ENCODE measurements at regions not wholly inside any gene's neighbourhood (a gene's known extent, or its start where the extent isn't known, plus 50 kb on each side); places are given as distances from the start of the nearest gene placed in this dataset.

DNA sequence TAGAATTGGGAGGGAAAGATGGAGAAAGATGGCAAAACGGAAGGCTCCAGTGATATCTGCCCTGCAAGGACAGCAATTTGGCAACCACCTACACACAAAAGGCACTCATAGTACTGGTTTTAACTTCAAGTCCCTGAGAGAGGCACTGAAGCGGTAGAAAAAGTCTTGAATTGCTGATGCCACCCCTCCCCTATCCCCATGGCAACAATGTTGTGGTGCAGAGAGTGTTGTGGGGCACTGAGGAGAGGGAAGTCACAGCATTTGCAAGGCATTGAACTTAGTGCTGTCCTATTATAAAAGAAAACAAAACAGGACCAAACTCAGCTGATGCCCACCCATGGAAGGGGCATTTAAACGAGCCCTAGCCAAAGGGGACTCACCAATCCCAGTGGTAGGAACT lies 343.7 kb downstream of the HAO1 start:
- H3K27ac ChIP-seq (ENCODE audit: low read depth, low read length), result no peak overlapping the region
- CTCF ChIA-PET, result interaction anchor here (0.7 kb wide), 1 partner anchor 11 kb away, joined by 8 read pairs; no protein-coding TSS in a partner anchor
- H3K27me3 ChIP-seq (ENCODE audit: control insufficient read depth, insufficient read depth, low read length), result no peaks in the 10 kb centered on the region
- POLR2A ChIA-PET, result no interaction called here
- TF ChIP-seq, protein P1, sequence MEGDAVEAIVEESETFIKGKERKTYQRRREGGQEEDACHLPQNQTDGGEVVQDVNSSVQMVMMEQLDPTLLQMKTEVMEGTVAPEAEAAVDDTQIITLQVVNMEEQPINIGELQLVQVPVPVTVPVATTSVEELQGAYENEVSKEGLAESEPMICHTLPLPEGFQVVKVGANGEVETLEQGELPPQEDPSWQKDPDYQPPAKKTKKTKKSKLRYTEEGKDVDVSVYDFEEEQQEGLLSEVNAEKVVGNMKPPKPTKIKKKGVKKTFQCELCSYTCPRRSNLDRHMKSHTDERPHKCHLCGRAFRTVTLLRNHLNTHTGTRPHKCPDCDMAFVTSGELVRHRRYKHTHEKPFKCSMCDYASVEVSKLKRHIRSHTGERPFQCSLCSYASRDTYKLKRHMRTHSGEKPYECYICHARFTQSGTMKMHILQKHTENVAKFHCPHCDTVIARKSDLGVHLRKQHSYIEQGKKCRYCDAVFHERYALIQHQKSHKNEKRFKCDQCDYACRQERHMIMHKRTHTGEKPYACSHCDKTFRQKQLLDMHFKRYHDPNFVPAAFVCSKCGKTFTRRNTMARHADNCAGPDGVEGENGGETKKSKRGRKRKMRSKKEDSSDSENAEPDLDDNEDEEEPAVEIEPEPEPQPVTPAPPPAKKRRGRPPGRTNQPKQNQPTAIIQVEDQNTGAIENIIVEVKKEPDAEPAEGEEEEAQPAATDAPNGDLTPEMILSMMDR (IDR thresholded peaks at IDR 0.05; ENCODE audit: low read depth, low read length), result no peak
- H3K4me3 ChIP-seq (ENCODE audit: low read depth, low read length), result no peak overlapping the region
- peaks cover 3% of the 10 kb centered on the region; the same call in 1 of the 2 replicates for H3K9me3 ChIP-seq (ENCODE audit: control insufficient read depth, insufficient read depth, low read length)
- no peak for DNase-seq (ENCODE audit: low read depth, low spot score)

DNA sequence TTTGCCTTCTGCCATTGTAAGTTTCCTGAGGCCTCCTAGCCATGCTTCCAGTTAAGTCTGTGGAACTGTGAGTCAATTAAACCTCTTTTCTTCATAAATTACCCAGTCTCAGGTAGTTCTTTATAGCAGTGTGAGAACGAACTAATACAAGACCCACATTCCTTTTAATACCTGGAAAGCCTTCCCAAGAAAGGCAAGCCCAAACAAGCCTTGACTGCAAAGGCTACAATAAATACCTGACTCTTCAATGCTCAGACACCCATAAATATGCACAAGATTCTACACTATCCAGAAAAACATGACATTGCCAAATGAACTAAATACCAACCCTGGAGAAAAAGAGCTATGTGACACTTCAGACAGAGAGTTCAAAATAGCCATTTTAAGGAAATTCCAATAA lies 338.8 kb downstream of the HAO1 start:
- CTCF ChIA-PET, result no interaction called here
- POLR2A ChIA-PET, result no interaction called here
- TF ChIP-seq, protein P1 (IDR thresholded peaks at IDR 0.05; ENCODE audit: low read depth, low read length), result no peak

GRCh38 chr20:7606941-7607340 lies 333.3 kb downstream of the HAO1 start:
- ChIA-PET CTCF (no interaction called here), POLR2A (no interaction called here)
- Histone ChIP-seq H3K27me3 (ENCODE audit: control insufficient read depth, insufficient read depth, low read length) (no peaks in the 10 kb centered on the region), H3K4me3 (ENCODE audit: low read depth, low read length) (no peak overlapping the region), H3K9me3 (ENCODE audit: control insufficient read depth, insufficient read depth, low read length) (no peaks in the 10 kb centered on the region), H3K27ac (ENCODE audit: low read depth, low read length) (no peak overlapping the region)
- DNase-seq (ENCODE audit: low read depth, low spot score), result no peak
- TF ChIP-seq, protein P1 (IDR thresholded peaks at IDR 0.05; ENCODE audit: low read depth, low read length), result no peak

More for the DNA sequence above, 338.8 kb downstream of the HAO1 start:
- no peak overlapping the region for H3K4me3 ChIP-seq (ENCODE audit: low read depth, low read length)
- no peak for DNase-seq (ENCODE audit: low read depth, low spot score)
- H3K9me3 ChIP-seq (ENCODE audit: control insufficient read depth, insufficient read depth, low read length), result peaks cover 3% of the 10 kb centered on the region; the same call in 1 of the 2 replicates
- H3K27ac ChIP-seq (ENCODE audit: low read depth, low read length), result no peak overlapping the region
- H3K27me3 ChIP-seq (ENCODE audit: control insufficient read depth, insufficient read depth, low read length), result no peaks in the 10 kb centered on the region

DNA sequence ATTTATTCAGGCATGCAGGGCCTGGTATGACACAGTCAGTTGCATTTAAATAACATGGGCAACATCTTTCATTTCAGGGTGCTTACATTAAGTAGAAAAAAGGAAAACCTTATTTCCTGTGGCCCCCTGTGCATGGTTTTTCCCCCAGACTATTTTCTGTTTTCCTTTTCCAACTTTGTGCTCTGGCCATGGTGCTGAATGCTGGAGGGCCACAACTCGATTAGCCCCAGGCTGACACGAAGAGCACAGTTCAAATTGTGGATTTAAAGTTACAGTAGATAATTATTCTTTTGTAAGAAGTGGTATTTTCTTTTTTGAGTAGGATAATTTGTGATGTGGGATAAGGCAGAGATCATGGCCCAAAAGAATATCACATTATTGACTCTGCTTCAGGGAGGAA lies 332.0 kb downstream of the HAO1 start:
- ChIA-PET CTCF (no interaction called here), POLR2A (no interaction called here)
- TF ChIP-seq, protein P1 (IDR thresholded peaks at IDR 0.05; ENCODE audit: low read depth, low read length), result no peak

DNA sequence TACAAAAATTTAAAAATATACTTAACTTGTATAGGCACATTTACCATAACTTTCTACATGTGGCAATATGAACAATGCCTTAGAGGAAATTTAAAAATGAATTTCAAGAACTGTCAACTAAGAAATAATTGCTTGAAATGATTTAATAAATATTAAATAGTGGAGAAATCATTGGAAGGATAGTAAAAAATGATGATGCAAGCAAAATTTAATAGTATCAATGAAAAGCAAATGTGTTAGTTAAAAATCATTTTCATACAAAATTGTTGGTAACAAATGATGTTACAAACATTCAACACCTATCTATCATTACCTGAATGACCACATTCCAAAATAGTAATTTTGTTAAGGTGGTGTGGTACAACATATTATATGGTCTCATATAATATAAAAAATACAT lies 331.0 kb downstream of the HAO1 start:
- no peak for DNase-seq (ENCODE audit: low read depth, low spot score)
- no peaks in the 10 kb centered on the region for H3K9me3 ChIP-seq (ENCODE audit: control insufficient read depth, insufficient read depth, low read length)
- ChIA-PET POLR2A (no interaction called here), CTCF (no interaction called here)
- no peak overlapping the region for H3K4me3 ChIP-seq (ENCODE audit: low read depth, low read length)
- H3K27ac ChIP-seq (ENCODE audit: low read depth, low read length), result no peak overlapping the region
- no peaks in the 10 kb centered on the region for H3K27me3 ChIP-seq (ENCODE audit: control insufficient read depth, insufficient read depth, low read length)
- TF ChIP-seq, protein P1 (IDR thresholded peaks at IDR 0.05; ENCODE audit: low read depth, low read length), result no peak

More for the DNA sequence above, 332.0 kb downstream of the HAO1 start:
- H3K27me3 ChIP-seq (ENCODE audit: control insufficient read depth, insufficient read depth, low read length), result no peaks in the 10 kb centered on the region
- DNase-seq (ENCODE audit: low read depth, low spot score), result no peak
- no peak overlapping the region for H3K4me3 ChIP-seq (ENCODE audit: low read depth, low read length)
- no peaks in the 10 kb centered on the region for H3K9me3 ChIP-seq (ENCODE audit: control insufficient read depth, insufficient read depth, low read length)
- H3K27ac ChIP-seq (ENCODE audit: low read depth, low read length), result no peak overlapping the region
